SU-DHL-6 (cell line): ENCODE measurements at regions not wholly inside any gene's neighbourhood (a gene's known extent, or its start where the extent isn't known, plus 50 kb on each side); places are given as distances from the start of the nearest gene placed in this dataset.

Experiments
- EZH2phosphoT487 ChIP-seq: fragments of 200-600 bp; sonication (generic), shearing (Covaris generic); conservative IDR thresholded peaks from 2 replicates; pipeline ENCODE4 v1.6.1; 2018; ENCODE audit warnings: mild to moderate bottlenecking, antibody characterized with exemption, low read length, moderate library complexity, mixed read lengths
- TF ChIP-seq, protein P1 (sequence below): fragments of 200-600 bp; sonication (generic); IDR thresholded peaks from one replicate; pipeline ENCODE4 v1.5.1; 2017; ENCODE audit warnings: antibody characterized with exemption, mild to moderate bottlenecking, low read length, moderate library complexity; ENCODE audit not compliant: insufficient read depth, poor library complexity, severe bottlenecking

DNA sequence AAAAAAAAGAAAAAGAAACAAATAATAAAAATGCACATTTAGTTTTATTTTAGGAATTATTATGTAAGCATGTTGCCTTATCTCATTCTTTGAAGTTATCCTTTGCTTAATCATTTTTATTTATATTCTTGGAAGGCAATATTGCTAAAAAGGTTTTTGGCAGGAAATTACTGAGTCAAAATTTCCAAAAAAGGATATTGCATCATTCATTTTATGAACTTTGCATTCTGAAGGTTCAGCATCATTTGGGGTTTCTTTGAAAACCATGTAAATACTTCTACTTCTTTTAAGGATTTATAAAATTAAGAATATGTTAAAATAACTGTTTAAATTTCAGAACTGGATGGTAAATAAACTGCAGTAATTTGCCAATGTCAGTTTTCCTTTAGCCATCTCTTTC lies 94.2 kb upstream of the CTNND2 start:
- TF ChIP-seq, protein P1, sequence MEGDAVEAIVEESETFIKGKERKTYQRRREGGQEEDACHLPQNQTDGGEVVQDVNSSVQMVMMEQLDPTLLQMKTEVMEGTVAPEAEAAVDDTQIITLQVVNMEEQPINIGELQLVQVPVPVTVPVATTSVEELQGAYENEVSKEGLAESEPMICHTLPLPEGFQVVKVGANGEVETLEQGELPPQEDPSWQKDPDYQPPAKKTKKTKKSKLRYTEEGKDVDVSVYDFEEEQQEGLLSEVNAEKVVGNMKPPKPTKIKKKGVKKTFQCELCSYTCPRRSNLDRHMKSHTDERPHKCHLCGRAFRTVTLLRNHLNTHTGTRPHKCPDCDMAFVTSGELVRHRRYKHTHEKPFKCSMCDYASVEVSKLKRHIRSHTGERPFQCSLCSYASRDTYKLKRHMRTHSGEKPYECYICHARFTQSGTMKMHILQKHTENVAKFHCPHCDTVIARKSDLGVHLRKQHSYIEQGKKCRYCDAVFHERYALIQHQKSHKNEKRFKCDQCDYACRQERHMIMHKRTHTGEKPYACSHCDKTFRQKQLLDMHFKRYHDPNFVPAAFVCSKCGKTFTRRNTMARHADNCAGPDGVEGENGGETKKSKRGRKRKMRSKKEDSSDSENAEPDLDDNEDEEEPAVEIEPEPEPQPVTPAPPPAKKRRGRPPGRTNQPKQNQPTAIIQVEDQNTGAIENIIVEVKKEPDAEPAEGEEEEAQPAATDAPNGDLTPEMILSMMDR, result no peak
- TF ChIP-seq EZH2phosphoT487, result no peak
